IMR-90 (cell line): ENCODE measurements at regions not wholly inside any gene's neighbourhood (a gene's known extent, or its start where the extent isn't known, plus 50 kb on each side); places are given as distances from the start of the nearest gene placed in this dataset.

Source experiments
- ATAC-seq: fragments of 200-7000 bp; cut with Tn5 transposase; 2 replicates; pipeline ENCODE4 v1.9.1; 2020; ENCODE audit warnings: low read depth, mild to moderate bottlenecking, moderate library complexity
- BruUV-seq: library from RNA; stranded (reverse); fragments of 400-500 nt; replicated peaks from 2 replicates; lab custom pipeline; 2021; lab: Mats Ljungman, UMichigan
- CTCF ChIA-PET: fragments of 300-600 bp; formaldehyde crosslinking; extraction: SDS; loops from one replicate; lab custom pipeline; 2021; ENCODE audit warnings: antibody characterized with exemption; lab: Yijun Ruan, JAX
- POLR2A ChIA-PET: fragments of 300-600 bp; sonication (Branson Sonifier 250); formaldehyde crosslinking; loops from one replicate; lab custom pipeline; 2022; ENCODE audit warnings: antibody characterized with exemption; ENCODE audit not compliant: unreplicated experiment; lab: Charles Lee
- DNase-seq: peaks from one replicate; pipeline ENCODE4 v3.0.0; 2013
- H2AFZ ChIP-seq: replicated peaks from 2 replicates; pipeline ENCODE3; 2013; ENCODE audit warnings: low read length, mild to moderate bottlenecking; ENCODE audit not compliant: poor library complexity
- H2AK5ac ChIP-seq: 2 replicates; pipeline ENCODE4 v1.6.1; 2013; ENCODE audit warnings: low read depth, low read length, inconsistent platforms
- H2AK9ac ChIP-seq: replicated peaks from 2 replicates; pipeline ENCODE3; 2013; ENCODE audit warnings: mild to moderate bottlenecking, low read depth, low read length, moderate library complexity; ENCODE audit not compliant: poor library complexity
- H2BK120ac ChIP-seq: 2 replicates; pipeline ENCODE4 v1.6.1; 2013; ENCODE audit warnings: low read depth, low read length, inconsistent platforms
- H2BK15ac ChIP-seq: 3 replicates; pipeline ENCODE4 v1.6.1; 2013; ENCODE audit warnings: low read depth, low read length, inconsistent platforms
- H2BK20ac ChIP-seq: 2 replicates; pipeline ENCODE4 v1.6.1; 2013; ENCODE audit warnings: low read depth, mild to moderate bottlenecking, inconsistent platforms, low read length, moderate library complexity
- H2BK5ac ChIP-seq: 2 replicates; pipeline ENCODE4 v1.6.1; 2013; ENCODE audit warnings: mild to moderate bottlenecking, low read depth, low read length, inconsistent platforms; ENCODE audit not compliant: poor library complexity, severe bottlenecking
- H3K14ac ChIP-seq: replicated peaks from 2 replicates; pipeline ENCODE4 v1.6.1; 2013; ENCODE audit warnings: low read depth, low read length, inconsistent platforms
- H3K18ac ChIP-seq: 2 replicates; pipeline ENCODE4 v1.6.1; 2013; ENCODE audit warnings: low read depth, low read length, control low read depth
- H3K23ac ChIP-seq: 2 replicates; pipeline ENCODE4 v1.6.1; 2013; ENCODE audit warnings: low read depth, low read length, inconsistent platforms
- H3K27ac ChIP-seq: 2 replicates; pipeline ENCODE4 v1.5.1; 2013; ENCODE audit warnings: mild to moderate bottlenecking, control low read depth, low read length; ENCODE audit not compliant: insufficient read depth
- H3K27me3 ChIP-seq: 2 replicates; pipeline ENCODE4 v1.6.1; 2013; ENCODE audit warnings: low read length; ENCODE audit not compliant: control insufficient read depth, insufficient read depth
- H3K36me3 ChIP-seq: 2 replicates; pipeline ENCODE4 v1.6.1; 2013; ENCODE audit warnings: low read length, mixed read lengths; ENCODE audit not compliant: control insufficient read depth, insufficient read depth
- H3K4ac ChIP-seq: 2 replicates; pipeline ENCODE4 v1.6.1; 2013; ENCODE audit warnings: low read depth, low read length, inconsistent platforms
- H3K4me1 ChIP-seq: 2 replicates; pipeline ENCODE4 v1.6.1; 2013; ENCODE audit warnings: low read length, mixed read lengths; ENCODE audit not compliant: control insufficient read depth, insufficient read depth
- H3K4me2 ChIP-seq: 2 replicates; pipeline ENCODE4 v1.6.1; 2013; ENCODE audit warnings: low read depth, mild to moderate bottlenecking, control low read depth, low read length, moderate library complexity
- H3K4me3 ChIP-seq: 2 replicates; pipeline ENCODE4 v1.5.1; 2013; ENCODE audit warnings: low read depth, mild to moderate bottlenecking, control low read depth, low read length, moderate library complexity; ENCODE audit not compliant: insufficient read depth
- H3K56ac ChIP-seq: 2 replicates; pipeline ENCODE4 v1.6.1; 2013; ENCODE audit warnings: low read length, inconsistent platforms; ENCODE audit not compliant: insufficient read depth; ENCODE audit errors: extremely low read depth
- H3K79me1 ChIP-seq, 2 experiments: 2 replicates each; pipeline ENCODE4 v1.6.1; 2013; ENCODE audit warnings: low read length in 2 of 2, inconsistent platforms in 1 of 2, low read depth in 1 of 2
- H3K9ac ChIP-seq: 2 replicates; pipeline ENCODE4 v1.6.1; 2013; ENCODE audit warnings: low read depth, low read length, control low read depth
- H3K9me1 ChIP-seq: 2 replicates; pipeline ENCODE4 v1.6.1; 2013; ENCODE audit warnings: low read length, inconsistent platforms; ENCODE audit not compliant: insufficient read depth
- H3K9me3 ChIP-seq: 2 replicates; pipeline ENCODE4 v1.6.1; 2013; ENCODE audit warnings: low read length; ENCODE audit not compliant: control insufficient read depth, insufficient read depth
- H4K20me1 ChIP-seq: 2 replicates; pipeline ENCODE4 v1.6.1; 2013; ENCODE audit warnings: low read length, inconsistent platforms; ENCODE audit not compliant: insufficient read depth
- H4K5ac ChIP-seq: 2 replicates; pipeline ENCODE4 v1.6.1; 2013; ENCODE audit warnings: mild to moderate bottlenecking, low read depth, low read length, control low read depth
- H4K8ac ChIP-seq, 2 experiments: 2 replicates each; pipeline ENCODE4 v1.6.1; 2013; ENCODE audit warnings: low read depth in 2 of 2, low read length in 2 of 2, control low read depth in 1 of 2, inconsistent platforms in 1 of 2
- H4K91ac ChIP-seq: 2 replicates; pipeline ENCODE4 v1.6.1; 2013; ENCODE audit warnings: low read depth, low read length, inconsistent platforms; ENCODE audit not compliant: insufficient read depth
- NFE2L2 ChIP-seq: fragments of 150-350 bp; IDR thresholded peaks from 2 replicates; pipeline ENCODE4 v1.6.1; 2016; ENCODE audit warnings: low read depth, mild to moderate bottlenecking, low read length
- RFX5 ChIP-seq: IDR thresholded peaks from 2 replicates; pipeline ENCODE4 v1.8.0; 2012; ENCODE audit warnings: low read depth, mild to moderate bottlenecking, low read length, moderate library complexity
- WGBS, 2 experiments: methylation state at CpG; one replicate each; pipeline versions ENCODE4 v1.1.5 to v1.1.7; 2013; ENCODE audit warnings: missing lambda C conversion rate in 2 of 2; ENCODE audit not compliant: insufficient read length in 1 of 2; ENCODE audit errors: extremely low coverage in 2 of 2; 5-methylcytosine and 5-hydroxymethylcytosine counted together
- dilution Hi-C: fragments of 300-500 bp; cut with HindIII; formaldehyde crosslinking; loops from one replicate; pipeline ENCODE4 v1.14.3; 2018; ENCODE audit warnings: low sequenced_read_pairs; ENCODE audit not compliant: unreplicated experiment
- in situ Hi-C: fragments of 300-500 bp; cut with MboI; formaldehyde crosslinking; loops from 3 replicates; pipeline ENCODE4 v1.14.3; 2019; ENCODE audit warnings: low sequenced_read_pairs, inconsistent platforms, mixed read lengths
- intact Hi-C: fragments of 100-400 bp; cut with micrococcal nuclease; formaldehyde crosslinking; loops from 2 replicates; pipeline ENCODE4 v1.10.0; 2022

GRCh38 chr4:170399581-170400293 lies 310.0 kb upstream of the AADAT start:
- Histone ChIP-seq H4K8ac (no peak overlapping the region), H3K27ac (no peak overlapping the region), H2AK9ac (no peak overlapping the region), H2BK20ac (no peak overlapping the region; the same call in 1 of the 2 replicates), H3K4me2 (no peak overlapping the region), H3K9ac (no peak overlapping the region), H2BK15ac (no peak overlapping the region), H2BK120ac (no peak overlapping the region), H3K36me3 (no peaks in the 10 kb centered on the region), H3K18ac (no peak overlapping the region), H3K4me3 (no peak overlapping the region), H4K91ac (no peak overlapping the region), H3K14ac (no peak overlapping the region), H2AK5ac (no peak overlapping the region), H3K4me1 (no peaks in the 10 kb centered on the region), H3K27me3 (no peaks in the 10 kb centered on the region), H2AFZ (no peak overlapping the region), H2BK5ac (peak overlapping the region; percentile 29), H3K4ac (no peak overlapping the region), H4K20me1 (no peaks in the 10 kb centered on the region), H3K79me1 (no peaks in the 10 kb centered on the region), H3K9me3 (peaks cover 3% of the 10 kb centered on the region), H3K56ac (no peak overlapping the region), H3K23ac (no peak overlapping the region), H4K5ac (no peak overlapping the region), H3K9me1 (no peaks in the 10 kb centered on the region)
- POLR2A ChIA-PET = no interaction called here
- no peak for TF ChIP-seq NFE2L2
- no peak for TF ChIP-seq RFX5
- CTCF ChIA-PET = no interaction called here
- dilution Hi-C loops (no loop called here), intact Hi-C loops (no loop called here), in situ Hi-C loops (no loop called here)
- BruUV-seq = no TSS peak
- WGBS, 2 experiments = no CpG with 5 or more reads among the region's 3 CpGs
- no peak for DNase-seq
- ATAC-seq = no peak
